Type B pancreatic cell (in vitro differentiated cells): ENCODE measurements at regions not wholly inside any gene's neighbourhood (a gene's known extent, or its start where the extent isn't known, plus 50 kb on each side); places are given as distances from the start of the nearest gene placed in this dataset.
"Not testable (repeated sequence)": the region's sequence is repeated elsewhere in the genome, so short reads cannot be mapped to it uniquely, and the experiment has no call there.

Experiments used
- DNase-seq: peaks from one replicate; pipeline ENCODE4 v3.0.0; 2021; ENCODE audit warnings: mixed read lengths; ENCODE audit not compliant: unreplicated experiment; ENCODE audit errors: extremely low spot score
- H3K27ac Mint-ChIP-seq: 2 replicates; pipeline ENCODE4 v1.8.0; 2021; ENCODE audit warnings: mild to moderate bottlenecking, mixed read lengths
- H3K27me3 Mint-ChIP-seq: 2 replicates; pipeline ENCODE4 v1.8.0; 2021; ENCODE audit warnings: mixed read lengths
- H3K36me3 Mint-ChIP-seq: 2 replicates; pipeline ENCODE4 v1.8.0; 2021; ENCODE audit warnings: mixed read lengths
- H3K4me1 Mint-ChIP-seq: one replicate; pipeline ENCODE4 v1.8.0; 2021; ENCODE audit warnings: mixed read lengths; ENCODE audit not compliant: unreplicated experiment
- H3K4me3 Mint-ChIP-seq: 2 replicates; pipeline ENCODE4 v1.8.0; 2021; ENCODE audit warnings: mild to moderate bottlenecking, mixed read lengths
- H3K9me3 Mint-ChIP-seq: 2 replicates; pipeline ENCODE4 v1.8.0; 2021; ENCODE audit warnings: mixed read lengths
- TF ChIP-seq, protein P1 (sequence below): fragments of 200-600 bp; sonication (generic); conservative IDR thresholded peaks from 2 replicates; pipeline ENCODE4 v1.5.0; 2021; ENCODE audit warnings: antibody characterized with exemption, mild to moderate bottlenecking

DNA sequence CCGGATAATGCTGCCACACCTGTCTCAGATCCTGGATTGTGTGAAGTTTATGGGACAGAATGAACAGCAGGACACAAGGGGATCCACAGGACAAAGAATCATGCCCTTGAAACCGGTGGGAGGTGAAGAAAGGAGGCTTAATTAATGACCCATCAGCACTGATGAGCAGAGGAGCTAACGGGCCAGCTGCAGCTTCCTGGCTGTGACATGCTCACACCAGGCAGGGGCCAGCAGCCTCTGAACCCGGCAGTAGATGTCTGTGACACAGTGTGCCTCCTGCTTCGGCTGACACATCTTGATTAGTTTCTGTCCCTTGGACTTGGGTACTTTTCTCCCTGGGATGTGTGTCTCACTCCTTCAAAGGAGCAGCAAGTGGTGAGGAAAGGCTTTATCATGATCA lies 328.8 kb upstream of the BRINP1 start:
- Mint-ChIP-seq H3K9me3 (no peaks in the 10 kb centered on the region), H3K27me3 (peaks cover 51% of the 10 kb centered on the region), H3K27ac (no peak overlapping the region), H3K36me3 (no peaks in the 10 kb centered on the region), H3K4me3 (no peak overlapping the region), H3K4me1 (no peaks in the 10 kb centered on the region)
- TF ChIP-seq, protein P1, sequence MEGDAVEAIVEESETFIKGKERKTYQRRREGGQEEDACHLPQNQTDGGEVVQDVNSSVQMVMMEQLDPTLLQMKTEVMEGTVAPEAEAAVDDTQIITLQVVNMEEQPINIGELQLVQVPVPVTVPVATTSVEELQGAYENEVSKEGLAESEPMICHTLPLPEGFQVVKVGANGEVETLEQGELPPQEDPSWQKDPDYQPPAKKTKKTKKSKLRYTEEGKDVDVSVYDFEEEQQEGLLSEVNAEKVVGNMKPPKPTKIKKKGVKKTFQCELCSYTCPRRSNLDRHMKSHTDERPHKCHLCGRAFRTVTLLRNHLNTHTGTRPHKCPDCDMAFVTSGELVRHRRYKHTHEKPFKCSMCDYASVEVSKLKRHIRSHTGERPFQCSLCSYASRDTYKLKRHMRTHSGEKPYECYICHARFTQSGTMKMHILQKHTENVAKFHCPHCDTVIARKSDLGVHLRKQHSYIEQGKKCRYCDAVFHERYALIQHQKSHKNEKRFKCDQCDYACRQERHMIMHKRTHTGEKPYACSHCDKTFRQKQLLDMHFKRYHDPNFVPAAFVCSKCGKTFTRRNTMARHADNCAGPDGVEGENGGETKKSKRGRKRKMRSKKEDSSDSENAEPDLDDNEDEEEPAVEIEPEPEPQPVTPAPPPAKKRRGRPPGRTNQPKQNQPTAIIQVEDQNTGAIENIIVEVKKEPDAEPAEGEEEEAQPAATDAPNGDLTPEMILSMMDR = no peak
- no peak for DNase-seq

DNA sequence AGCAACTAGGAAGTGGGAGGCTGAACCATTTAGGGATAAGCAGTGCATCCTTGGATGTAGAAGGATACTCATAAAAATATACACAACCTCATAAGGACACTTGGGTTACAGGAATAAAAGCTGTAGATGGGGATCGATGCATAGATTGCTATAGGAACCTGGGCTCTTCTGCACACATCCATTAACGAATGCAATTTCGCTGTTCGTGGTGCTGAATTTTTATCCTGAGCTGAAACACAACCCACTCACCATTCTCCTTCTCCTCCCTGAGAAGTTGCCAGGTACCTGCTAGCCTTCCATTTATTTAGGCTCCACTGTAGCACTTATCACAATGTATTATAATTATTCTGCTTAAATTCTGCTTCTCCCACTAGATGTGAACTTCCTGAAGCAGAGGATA lies 320.6 kb upstream of the BRINP1 start:
- Mint-ChIP-seq H3K36me3 (no peaks in the 10 kb centered on the region), H3K27ac (no peak overlapping the region), H3K27me3 (peaks cover 23% of the 10 kb centered on the region)

DNA sequence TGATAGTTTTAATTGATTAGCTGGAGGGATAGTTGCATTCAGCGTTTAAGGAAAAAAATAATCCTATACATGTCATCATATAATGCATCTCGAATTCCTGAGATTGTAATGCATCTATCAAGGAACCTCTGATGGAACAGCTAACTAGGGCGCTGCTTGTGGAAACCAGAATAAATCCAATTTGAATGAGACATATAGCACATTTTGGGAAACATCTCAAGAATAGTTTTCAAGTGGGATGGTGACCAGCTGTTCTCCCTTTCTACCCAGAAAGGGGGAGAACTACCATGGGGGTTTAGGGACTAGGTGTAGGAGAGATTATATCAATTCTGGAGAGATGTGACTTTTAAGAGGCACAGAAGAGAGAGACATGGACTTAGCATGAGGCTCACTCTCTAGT lies 319.3 kb upstream of the BRINP1 start:
- H3K9me3 Mint-ChIP-seq = no peaks in the 10 kb centered on the region
- H3K27ac Mint-ChIP-seq = no peak overlapping the region
- no peak for DNase-seq
- H3K4me1 Mint-ChIP-seq = no peaks in the 10 kb centered on the region
- H3K27me3 Mint-ChIP-seq = peaks cover 14% of the 10 kb centered on the region
- H3K36me3 Mint-ChIP-seq = no peaks in the 10 kb centered on the region
- TF ChIP-seq, protein P1 = no peak
- H3K4me3 Mint-ChIP-seq = no peak overlapping the region

More for the DNA sequence above, 320.6 kb upstream of the BRINP1 start:
- DNase-seq = no peak
- H3K4me1 Mint-ChIP-seq = no peaks in the 10 kb centered on the region
- H3K9me3 Mint-ChIP-seq = no peaks in the 10 kb centered on the region
- TF ChIP-seq, protein P1 = no peak
- no peak overlapping the region for H3K4me3 Mint-ChIP-seq

DNA sequence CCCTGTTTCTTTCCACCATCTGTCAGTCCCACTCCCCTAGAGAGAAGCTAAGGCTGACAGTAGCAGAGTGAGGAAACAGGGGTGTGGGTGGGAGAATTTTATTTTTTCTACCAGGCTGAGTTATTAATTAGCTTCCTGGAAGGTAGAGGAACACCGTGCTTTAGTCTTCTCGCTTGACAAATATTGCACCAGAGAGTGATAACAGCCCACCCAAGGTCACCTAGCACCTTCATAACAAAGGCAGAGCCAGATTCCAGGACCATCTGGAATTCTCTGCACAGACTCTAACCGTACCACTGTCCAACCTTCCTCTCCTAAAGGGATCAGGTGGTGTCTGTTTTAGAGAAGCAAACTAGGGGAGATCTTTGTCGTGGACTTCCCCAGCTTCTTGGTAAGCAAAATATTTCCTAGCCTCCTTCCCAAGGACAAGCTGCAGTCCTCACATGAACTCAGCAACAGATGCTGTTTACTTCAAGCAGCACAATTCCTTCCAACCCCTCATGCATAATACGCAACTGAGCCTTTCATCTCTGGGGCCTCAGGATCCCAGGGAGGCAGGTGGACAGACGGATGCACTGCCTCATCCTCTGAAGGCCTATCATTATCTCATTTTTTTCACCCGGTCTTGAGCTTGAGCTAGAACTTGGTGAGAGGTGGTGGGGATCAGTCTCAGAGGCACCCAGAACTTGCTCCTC lies 308.7 kb upstream of the BRINP1 start:
- Mint-ChIP-seq H3K36me3 (no peaks in the 10 kb centered on the region), H3K27me3 (peaks cover 10% of the 10 kb centered on the region), H3K9me3 (no peaks in the 10 kb centered on the region), H3K4me1 (no peaks in the 10 kb centered on the region), H3K27ac (no peak overlapping the region), H3K4me3 (no peak overlapping the region)
- TF ChIP-seq, protein P1 = no peak
- no peak for DNase-seq

DNA sequence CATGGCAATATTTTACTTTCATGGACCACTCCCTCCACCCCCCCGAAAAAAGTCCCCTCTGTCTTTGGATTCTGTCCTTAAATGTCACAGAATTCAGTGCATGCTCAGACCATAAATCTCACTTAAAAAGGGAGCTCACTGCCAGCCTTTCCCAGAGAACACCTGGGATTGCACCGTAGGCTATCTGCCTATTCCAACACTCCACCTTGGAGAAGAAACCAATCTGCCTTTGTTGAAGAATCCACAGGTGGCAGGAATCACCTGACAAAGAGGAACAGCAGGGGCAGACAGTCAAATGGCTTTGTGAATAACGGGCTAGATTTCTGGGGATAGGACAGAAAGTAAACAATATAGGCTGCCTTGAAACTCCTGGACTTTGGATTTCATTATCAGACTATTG lies 306.7 kb upstream of the BRINP1 start:
- Mint-ChIP-seq H3K27ac (no peak overlapping the region), H3K4me1 (no peaks in the 10 kb centered on the region), H3K36me3 (no peaks in the 10 kb centered on the region), H3K27me3 (peaks cover 7% of the 10 kb centered on the region), H3K4me3 (no peak overlapping the region), H3K9me3 (no peaks in the 10 kb centered on the region)
- no peak for DNase-seq
- TF ChIP-seq, protein P1 = no peak

DNA sequence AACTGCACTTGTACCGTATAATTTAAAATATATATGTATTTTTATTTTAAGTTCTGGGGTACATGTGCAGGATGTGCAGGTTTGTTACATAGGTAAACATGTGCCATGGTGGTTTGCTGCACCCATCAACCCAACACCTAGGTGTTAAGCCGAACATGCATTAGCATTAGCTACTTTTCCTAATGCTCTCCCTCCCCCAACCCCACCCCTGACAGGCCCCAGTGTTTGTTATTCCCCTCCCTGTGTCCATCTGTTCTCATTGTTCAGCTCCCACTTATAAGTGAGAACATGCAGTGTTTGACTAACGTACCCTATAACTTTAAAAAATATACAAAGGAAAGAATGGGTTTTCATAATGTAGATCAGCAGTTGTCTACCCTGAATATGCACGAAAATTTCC lies 303.5 kb upstream of the BRINP1 start:
- H3K36me3 Mint-ChIP-seq, H3K9me3 Mint-ChIP-seq, DNase-seq, H3K27ac Mint-ChIP-seq, H3K4me1 Mint-ChIP-seq, H3K4me3 Mint-ChIP-seq: not testable (repeated sequence)
- H3K27me3 Mint-ChIP-seq = peaks cover 16% of the 10 kb centered on the region
